Liver (tissue), 3 donors: ENCODE measurements at regions not wholly inside any gene's neighbourhood (a gene's known extent, or its start where the extent isn't known, plus 50 kb on each side); places are given as distances from the start of the nearest gene placed in this dataset.

Source experiments
- CTCF ChIP-seq: fragments of 150-350 bp; IDR thresholded peaks from 2 replicates; pipeline ENCODE4 v1.5.1; 2017; ENCODE audit warnings: improper control_type of control experiment, low read depth, low read length; ENCODE audit not compliant: missing input control
- JUND ChIP-seq, 2 donors: IDR thresholded peaks; 2 replicates each; pipeline ENCODE4 v1.6.1; 2016; ENCODE audit warnings: antibody characterized with exemption in 2 of 2
- RAD21 ChIP-seq, 2 donors: IDR thresholded peaks; 2 replicates each; pipeline ENCODE4 v1.6.1; 2016; ENCODE audit warnings: antibody characterized with exemption in 2 of 2, mild to moderate bottlenecking in 2 of 2
- RXRA ChIP-seq, 2 donors: IDR thresholded peaks; 2 replicates each; pipeline ENCODE4 v1.6.1; 2017 to 2018; ENCODE audit warnings: antibody characterized with exemption in 2 of 2, mild to moderate bottlenecking in 1 of 2
- SP1 ChIP-seq: IDR thresholded peaks from 2 replicates; pipeline ENCODE4 v1.6.1; 2018; ENCODE audit warnings: antibody characterized with exemption, mild to moderate bottlenecking
- TAF1 ChIP-seq: conservative IDR thresholded peaks from 2 replicates; pipeline ENCODE4 v1.6.1; 2016; ENCODE audit warnings: antibody characterized with exemption, mild to moderate bottlenecking
- YY1 ChIP-seq: IDR thresholded peaks from 2 replicates; pipeline ENCODE4 v1.6.1; 2016; ENCODE audit warnings: antibody characterized with exemption, mild to moderate bottlenecking
- TF ChIP-seq, protein P1 (sequence below): IDR thresholded peaks from 2 replicates; pipeline ENCODE4 v1.6.1; 2016; ENCODE audit warnings: antibody characterized with exemption, mild to moderate bottlenecking
- TF ChIP-seq, protein P2 (sequence below): IDR thresholded peaks from 2 replicates; pipeline ENCODE4 v1.6.1; 2016; ENCODE audit warnings: antibody characterized with exemption
- TF ChIP-seq, protein P3 (sequence below): IDR thresholded peaks from 2 replicates; pipeline ENCODE4 v1.6.1; 2016; ENCODE audit warnings: antibody characterized with exemption
- donor health status: healthy.
- donor health status: healthy.

GRCh38 chr6:55992546-55992945 lies 117.2 kb upstream of the BMP5 start:
- TF ChIP-seq TAF1: no peak
- TF ChIP-seq CTCF: no peak
- no peak for TF ChIP-seq RXRA (IDR thresholded peaks at IDR 0.05)
- TF ChIP-seq, protein P1, sequence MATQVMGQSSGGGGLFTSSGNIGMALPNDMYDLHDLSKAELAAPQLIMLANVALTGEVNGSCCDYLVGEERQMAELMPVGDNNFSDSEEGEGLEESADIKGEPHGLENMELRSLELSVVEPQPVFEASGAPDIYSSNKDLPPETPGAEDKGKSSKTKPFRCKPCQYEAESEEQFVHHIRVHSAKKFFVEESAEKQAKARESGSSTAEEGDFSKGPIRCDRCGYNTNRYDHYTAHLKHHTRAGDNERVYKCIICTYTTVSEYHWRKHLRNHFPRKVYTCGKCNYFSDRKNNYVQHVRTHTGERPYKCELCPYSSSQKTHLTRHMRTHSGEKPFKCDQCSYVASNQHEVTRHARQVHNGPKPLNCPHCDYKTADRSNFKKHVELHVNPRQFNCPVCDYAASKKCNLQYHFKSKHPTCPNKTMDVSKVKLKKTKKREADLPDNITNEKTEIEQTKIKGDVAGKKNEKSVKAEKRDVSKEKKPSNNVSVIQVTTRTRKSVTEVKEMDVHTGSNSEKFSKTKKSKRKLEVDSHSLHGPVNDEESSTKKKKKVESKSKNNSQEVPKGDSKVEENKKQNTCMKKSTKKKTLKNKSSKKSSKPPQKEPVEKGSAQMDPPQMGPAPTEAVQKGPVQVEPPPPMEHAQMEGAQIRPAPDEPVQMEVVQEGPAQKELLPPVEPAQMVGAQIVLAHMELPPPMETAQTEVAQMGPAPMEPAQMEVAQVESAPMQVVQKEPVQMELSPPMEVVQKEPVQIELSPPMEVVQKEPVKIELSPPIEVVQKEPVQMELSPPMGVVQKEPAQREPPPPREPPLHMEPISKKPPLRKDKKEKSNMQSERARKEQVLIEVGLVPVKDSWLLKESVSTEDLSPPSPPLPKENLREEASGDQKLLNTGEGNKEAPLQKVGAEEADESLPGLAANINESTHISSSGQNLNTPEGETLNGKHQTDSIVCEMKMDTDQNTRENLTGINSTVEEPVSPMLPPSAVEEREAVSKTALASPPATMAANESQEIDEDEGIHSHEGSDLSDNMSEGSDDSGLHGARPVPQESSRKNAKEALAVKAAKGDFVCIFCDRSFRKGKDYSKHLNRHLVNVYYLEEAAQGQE: no peak
- TF ChIP-seq RAD21 (IDR thresholded peaks at IDR 0.05): no peak
- no peak for TF ChIP-seq SP1
- TF ChIP-seq JUND (IDR thresholded peaks at IDR 0.05): no peak
- TF ChIP-seq, protein P2, sequence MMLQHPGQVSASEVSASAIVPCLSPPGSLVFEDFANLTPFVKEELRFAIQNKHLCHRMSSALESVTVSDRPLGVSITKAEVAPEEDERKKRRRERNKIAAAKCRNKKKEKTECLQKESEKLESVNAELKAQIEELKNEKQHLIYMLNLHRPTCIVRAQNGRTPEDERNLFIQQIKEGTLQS: no peak
- no peak for TF ChIP-seq YY1
- TF ChIP-seq, protein P3, sequence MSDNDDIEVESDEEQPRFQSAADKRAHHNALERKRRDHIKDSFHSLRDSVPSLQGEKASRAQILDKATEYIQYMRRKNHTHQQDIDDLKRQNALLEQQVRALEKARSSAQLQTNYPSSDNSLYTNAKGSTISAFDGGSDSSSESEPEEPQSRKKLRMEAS: no peak
